Gastrocnemius medialis (tissue), 4 donors: ENCODE measurements at regions not wholly inside any gene's neighbourhood (a gene's known extent, or its start where the extent isn't known, plus 50 kb on each side); places are given as distances from the start of the nearest gene placed in this dataset.

Source experiments
- ATAC-seq, 2 donors: fragments of 150-250 bp; one replicate each; pipeline ENCODE4 v1.9.1; 2016
- DNase-seq, 2 donors: peaks; one replicate each; pipeline ENCODE4 v3.0.0-alpha.2; 2019
- H3K27ac ChIP-seq, 4 donors: fragments of 200-600 bp; sonication (generic); 1 replicate in 1 of 4; 2 replicates in 3 of 4; pipeline ENCODE4 v1.5.1; 2016 to 2018; ENCODE audit warnings: mild to moderate bottlenecking in 2 of 4, moderate library complexity in 1 of 4
- H3K27me3 ChIP-seq, 3 donors: fragments of 200-600 bp; sonication (generic) in 2 of 3; 1 replicate in 1 of 3; 2 replicates in 2 of 3; pipeline versions ENCODE4 v1.5.1 to v1.6.0; 2016 to 2019; ENCODE audit warnings: mild to moderate bottlenecking in 1 of 3, moderate library complexity in 1 of 3
- H3K36me3 ChIP-seq, 2 donors: fragments of 200-600 bp; sonication (generic) in 1 of 2; one replicate each; pipeline ENCODE4 v1.5.1; 2017 to 2018
- H3K4me1 ChIP-seq, 2 donors: fragments of 200-600 bp; sonication (generic) in 1 of 2; one replicate each; pipeline ENCODE4 v1.5.1; 2016 to 2017; ENCODE audit warnings: mild to moderate bottlenecking in 2 of 2
- H3K4me3 ChIP-seq, 4 donors: fragments of 200-600 bp; sonication (generic) in 3 of 4; 1 replicate in 1 of 4; 2 replicates in 3 of 4; pipeline ENCODE4 v1.5.1; 2016 to 2019; ENCODE audit warnings: mild to moderate bottlenecking in 2 of 4
- H3K9me3 ChIP-seq, 3 donors: fragments of 200-600 bp; sonication (generic) in 2 of 3; 1 replicate in 1 of 3; 2 replicates in 2 of 3; pipeline ENCODE4 v1.5.1; 2016 to 2019
- CTCF ChIP-seq, 5 experiments: fragments of 450-650 bp in 3 of 5; fragments of 200-600 bp in 2 of 5; sonication (generic) in 2 of 5; IDR thresholded peaks in 4 of 5; conservative IDR thresholded peaks in 1 of 5; 1 replicate in 4 of 5; 2 replicates in 1 of 5; pipeline ENCODE4 v1.5.1; 2016 to 2019; ENCODE audit warnings: antibody characterized with exemption in 5 of 5, mild to moderate bottlenecking in 3 of 5, moderate library complexity in 3 of 5
- POLR2A ChIP-seq, 2 donors: fragments of 450-650 bp; IDR thresholded peaks; one replicate each; pipeline ENCODE4 v1.6.1; 2017; ENCODE audit warnings: antibody characterized with exemption in 2 of 2, mild to moderate bottlenecking in 2 of 2, moderate library complexity in 2 of 2
- in situ Hi-C, 4 donors: fragments of 200-750 bp; cut with MboI; loops; one replicate each; pipeline versions ENCODE4 v1.15.0 to v1.8.0; 2017; ENCODE audit warnings: low sequenced_read_pairs in 4 of 4
- intact Hi-C: fragments of 100-400 bp; cut with DNase I; formaldehyde crosslinking; loops from one replicate; pipeline ENCODE4 v1.15.1; 2023; ENCODE audit warnings: low total_unique reads

DNA sequence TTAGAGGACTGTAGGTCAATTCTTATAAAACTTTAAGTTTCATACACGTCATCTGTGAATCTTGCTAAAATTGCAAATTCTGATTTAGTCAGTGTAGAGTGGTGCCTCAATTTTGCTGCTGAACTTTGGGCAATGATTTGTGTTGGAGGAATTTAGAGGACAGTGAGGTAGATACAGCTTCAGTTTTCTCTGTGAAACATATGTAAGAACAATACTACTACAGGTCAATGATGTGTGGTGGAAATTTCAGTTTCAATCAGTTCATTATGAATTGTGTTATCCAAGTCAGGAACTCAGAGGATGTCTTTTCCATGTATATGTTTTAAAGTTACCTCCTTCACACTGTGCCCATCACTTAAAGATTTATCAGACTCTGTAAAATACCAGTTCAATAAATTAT lies 1597.8 kb upstream of the PCDH10 start:
- no peak overlapping the region for H3K4me3 ChIP-seq
- ATAC-seq = no peak
- intact Hi-C loops (no loop called here), in situ Hi-C loops (no loop called here)
- no peaks in the 10 kb centered on the region for H3K9me3 ChIP-seq
- no peaks in the 10 kb centered on the region for H3K4me1 ChIP-seq
- no peak overlapping the region for H3K27ac ChIP-seq
- no peaks in the 10 kb centered on the region for H3K27me3 ChIP-seq
- H3K36me3 ChIP-seq = no peaks in the 10 kb centered on the region
- DNase-seq = no peak
- TF ChIP-seq CTCF (IDR thresholded peaks at IDR 0.05 in 4 of 5, conservative IDR thresholded peaks at IDR 0.05 in 1 of 5) (no peak), POLR2A (IDR thresholded peaks at IDR 0.05) (no peak)

DNA sequence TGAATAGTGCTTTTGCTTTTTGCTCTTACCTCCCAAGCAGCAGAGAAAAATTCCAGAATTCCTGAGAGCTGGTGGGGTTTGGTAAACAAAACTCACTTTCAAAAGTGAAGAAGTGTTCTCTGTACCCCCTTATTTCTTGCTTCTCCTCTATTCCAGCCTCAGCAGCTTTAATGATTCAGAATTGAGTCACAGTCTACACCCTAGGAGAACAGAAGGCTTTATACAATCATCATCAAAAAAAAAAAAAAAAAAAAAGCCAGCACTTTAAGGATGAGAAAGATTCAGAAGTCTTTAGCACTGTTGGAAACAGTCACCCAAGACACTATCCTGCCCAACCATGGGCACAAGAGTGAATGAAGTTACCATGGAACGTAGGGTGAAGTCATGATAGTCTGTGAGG lies 1583.1 kb upstream of the PCDH10 start:
- H3K9me3 ChIP-seq = no peaks in the 10 kb centered on the region
- no peak overlapping the region for H3K4me3 ChIP-seq
- no peak for DNase-seq
- in situ Hi-C loops = no loop called here
- no peaks in the 10 kb centered on the region for H3K4me1 ChIP-seq
- no peak for TF ChIP-seq CTCF (IDR thresholded peaks at IDR 0.05 in 4 of 5, conservative IDR thresholded peaks at IDR 0.05 in 1 of 5)
- no peak for TF ChIP-seq POLR2A (IDR thresholded peaks at IDR 0.05)
- ATAC-seq = no peak
- H3K27me3 ChIP-seq = no peaks in the 10 kb centered on the region
- intact Hi-C loops = no loop called here
- H3K27ac ChIP-seq = no peak overlapping the region
- H3K36me3 ChIP-seq = no peaks in the 10 kb centered on the region

DNA sequence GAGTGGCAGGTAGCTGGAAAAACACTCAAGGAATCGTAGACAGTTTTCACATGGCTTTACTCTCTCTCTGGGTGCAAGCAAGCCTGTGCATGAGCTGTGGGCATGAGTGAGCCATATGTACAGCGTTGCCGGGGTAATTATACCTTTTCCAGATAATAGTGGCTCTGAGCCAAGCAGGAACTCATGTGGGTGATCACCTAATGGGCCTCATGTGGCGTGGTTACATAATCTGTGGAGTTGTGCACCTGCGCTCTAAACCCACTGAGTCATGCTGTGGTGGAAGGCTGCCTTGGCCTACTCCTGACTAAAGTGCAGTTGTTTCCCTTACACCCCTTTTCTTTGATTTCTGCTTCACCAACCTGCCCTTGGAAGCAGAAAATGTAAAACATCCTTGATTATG lies 1564.5 kb upstream of the PCDH10 start:
- Histone ChIP-seq H3K36me3 (no peaks in the 10 kb centered on the region), H3K27ac (no peak overlapping the region), H3K27me3 (no peaks in the 10 kb centered on the region), H3K4me3 (no peak overlapping the region), H3K4me1 (no peaks in the 10 kb centered on the region), H3K9me3 (no peaks in the 10 kb centered on the region)
- TF ChIP-seq POLR2A (IDR thresholded peaks at IDR 0.05) (no peak), CTCF (IDR thresholded peaks at IDR 0.05 in 4 of 5, conservative IDR thresholded peaks at IDR 0.05 in 1 of 5) (no peak)
- ATAC-seq = no peak
- no peak for DNase-seq
- in situ Hi-C loops = no loop called here
- intact Hi-C loops = no loop called here

GRCh38 chr4:131595140-131595539 lies 1554.0 kb upstream of the PCDH10 start:
- intact Hi-C loops (no loop called here), in situ Hi-C loops (no loop called here)
- DNase-seq (no peak), ATAC-seq (no peak)
- no peaks in the 10 kb centered on the region for H3K9me3 ChIP-seq
- no peaks in the 10 kb centered on the region for H3K27me3 ChIP-seq
- H3K36me3 ChIP-seq = no peaks in the 10 kb centered on the region
- H3K27ac ChIP-seq = no peak overlapping the region
- no peaks in the 10 kb centered on the region for H3K4me1 ChIP-seq
- TF ChIP-seq POLR2A (IDR thresholded peaks at IDR 0.05) (no peak), CTCF (IDR thresholded peaks at IDR 0.05 in 4 of 5, conservative IDR thresholded peaks at IDR 0.05 in 1 of 5) (no peak)
- H3K4me3 ChIP-seq = no peak overlapping the region

- H3K4me3 ChIP-seq = no peak overlapping the region
- no peak for TF ChIP-seq CTCF (IDR thresholded peaks at IDR 0.05 in 4 of 5, conservative IDR thresholded peaks at IDR 0.05 in 1 of 5)
- TF ChIP-seq POLR2A (IDR thresholded peaks at IDR 0.05) = no peak
- H3K27ac ChIP-seq = no peak overlapping the region
- H3K27me3 ChIP-seq = no peaks in the 10 kb centered on the region
- no peaks in the 10 kb centered on the region for H3K36me3 ChIP-seq
- H3K9me3 ChIP-seq = no peaks in the 10 kb centered on the region
- intact Hi-C loops (no loop called here), in situ Hi-C loops (no loop called here)
- no peaks in the 10 kb centered on the region for H3K4me1 ChIP-seq
- ATAC-seq = no peak
- no peak for DNase-seq
Measured at GRCh38 chr4:131603705-131604104, 1545.4 kb upstream of the PCDH10 start.
